ENCODE measurements at regions not wholly inside any gene's neighbourhood (a gene's known extent, or its start where the extent isn't known, plus 50 kb on each side); places are given as distances from the start of the nearest gene placed in this dataset.

GRCh38 chr10:10222304-10222841 is 795.3 kb upstream of the CELF2 start:
- no peaks in the 10 kb centered on the region for H3K9me3 Mint-ChIP-seq
- no peak for ATAC-seq (replicated peaks)
- no peak overlapping the region for H3K4me3 Mint-ChIP-seq
- H3K27ac Mint-ChIP-seq, result no peak overlapping the region
- no peaks in the 10 kb centered on the region for H3K27me3 Mint-ChIP-seq
- no peaks in the 10 kb centered on the region for H3K36me3 Mint-ChIP-seq (ENCODE audit: low read depth)
- H3K4me1 Mint-ChIP-seq, result no peaks in the 10 kb centered on the region

DNA sequence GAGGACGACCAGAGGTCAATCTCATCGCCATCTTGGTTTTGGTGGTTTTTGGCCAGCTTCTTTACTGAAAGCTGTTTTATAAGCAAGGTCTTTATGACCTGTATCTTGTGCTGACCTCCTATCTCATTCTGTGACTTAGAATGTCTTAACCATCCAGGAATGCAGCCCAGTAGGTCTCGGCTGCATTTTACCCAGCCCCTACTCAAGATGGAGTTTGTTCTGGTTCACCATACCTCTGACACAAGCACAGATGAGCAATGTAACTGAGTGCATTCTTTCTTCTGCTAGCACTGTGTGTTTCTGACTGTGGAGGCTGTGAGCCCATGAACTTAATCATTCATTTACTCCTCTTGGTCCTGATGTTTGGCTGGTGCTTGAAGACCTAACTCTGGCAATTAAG is 794.5 kb upstream of the CELF2 start:
- no peaks in the 10 kb centered on the region for H3K36me3 Mint-ChIP-seq (ENCODE audit: low read depth)
- no peak for ATAC-seq (replicated peaks)
- no peaks in the 10 kb centered on the region for H3K4me1 Mint-ChIP-seq
- peaks cover 1% of the 10 kb centered on the region for H3K9me3 Mint-ChIP-seq
- no peak overlapping the region for H3K27ac Mint-ChIP-seq
- H3K27me3 Mint-ChIP-seq, result no peaks in the 10 kb centered on the region
- no peak overlapping the region for H3K4me3 Mint-ChIP-seq

DNA sequence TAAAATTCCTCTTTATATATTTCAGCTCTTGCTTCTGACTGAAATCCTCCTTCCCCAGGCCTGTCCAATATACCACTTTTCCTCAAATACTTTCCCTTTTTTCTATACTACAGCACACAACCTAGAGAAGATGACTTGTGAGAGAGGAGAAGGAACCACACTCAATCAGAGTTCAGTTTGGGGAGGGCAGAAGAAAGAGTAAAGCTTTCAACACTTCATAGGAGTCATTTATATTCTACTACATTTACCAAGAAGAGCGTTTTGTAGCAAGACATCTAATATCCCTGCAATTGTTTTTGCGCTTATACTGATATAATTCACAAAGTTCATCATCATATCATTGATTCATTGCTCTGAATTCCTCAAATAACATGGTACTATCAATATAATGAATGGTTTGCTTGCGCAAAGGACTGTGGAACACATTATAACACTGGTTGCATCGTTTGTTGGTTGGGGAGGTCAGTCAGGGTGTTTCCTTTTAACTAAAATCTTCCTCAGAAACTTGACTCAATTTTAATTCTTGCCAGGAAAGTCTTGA is 792.5 kb upstream of the CELF2 start:
- Mint-ChIP-seq H3K27ac (no peak overlapping the region), H3K9me3 (peaks cover 8% of the 10 kb centered on the region), H3K27me3 (no peaks in the 10 kb centered on the region), H3K4me3 (no peak overlapping the region), H3K36me3 (ENCODE audit: low read depth) (no peaks in the 10 kb centered on the region), H3K4me1 (no peaks in the 10 kb centered on the region)
- ATAC-seq (replicated peaks), result no peak

DNA sequence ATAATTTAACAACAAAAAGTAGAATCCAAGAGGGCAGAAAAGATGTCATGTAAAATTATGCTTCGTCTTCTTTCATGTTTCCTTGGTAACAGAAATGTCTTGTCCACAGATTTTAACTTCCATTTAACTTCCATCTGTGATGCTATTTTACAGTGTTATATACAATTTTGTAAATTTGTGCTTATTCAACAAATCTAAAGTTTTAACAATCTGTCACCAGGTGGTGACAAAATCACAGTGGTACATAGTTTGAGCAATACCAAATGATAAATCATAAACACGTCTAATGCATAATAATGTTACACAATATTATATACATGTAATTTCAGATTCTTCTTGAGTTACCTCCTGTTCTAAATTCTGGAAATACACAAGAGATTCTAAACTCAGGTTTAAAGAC is 784.4 kb upstream of the CELF2 start:
- Mint-ChIP-seq H3K36me3 (ENCODE audit: low read depth) (no peaks in the 10 kb centered on the region), H3K4me1 (no peaks in the 10 kb centered on the region), H3K27ac (no peak overlapping the region), H3K4me3 (no peak overlapping the region), H3K9me3 (peaks cover 6% of the 10 kb centered on the region), H3K27me3 (peaks cover 6% of the 10 kb centered on the region)
- ATAC-seq (replicated peaks), result no peak

- no peak overlapping the region for H3K4me3 Mint-ChIP-seq
- H3K4me1 Mint-ChIP-seq, result no peaks in the 10 kb centered on the region
- H3K9me3 Mint-ChIP-seq, result no peaks in the 10 kb centered on the region
- H3K27me3 Mint-ChIP-seq, result peaks cover 6% of the 10 kb centered on the region
- no peaks in the 10 kb centered on the region for H3K36me3 Mint-ChIP-seq (ENCODE audit: low read depth)
- no peak overlapping the region for H3K27ac Mint-ChIP-seq
- no peak for ATAC-seq (replicated peaks)
These were observed 782.7 kb upstream of the CELF2 start for GRCh38 chr10:10235003-10235402.

GRCh38 chr10:10247585-10247984 is 770.1 kb upstream of the CELF2 start:
- no peak for ATAC-seq (replicated peaks)
- peaks cover 9% of the 10 kb centered on the region for H3K27me3 Mint-ChIP-seq
- no peaks in the 10 kb centered on the region for H3K9me3 Mint-ChIP-seq
- no peaks in the 10 kb centered on the region for H3K4me1 Mint-ChIP-seq
- H3K36me3 Mint-ChIP-seq (ENCODE audit: low read depth), result no peaks in the 10 kb centered on the region
- H3K27ac Mint-ChIP-seq, result no peak overlapping the region
- no peak overlapping the region for H3K4me3 Mint-ChIP-seq

DNA sequence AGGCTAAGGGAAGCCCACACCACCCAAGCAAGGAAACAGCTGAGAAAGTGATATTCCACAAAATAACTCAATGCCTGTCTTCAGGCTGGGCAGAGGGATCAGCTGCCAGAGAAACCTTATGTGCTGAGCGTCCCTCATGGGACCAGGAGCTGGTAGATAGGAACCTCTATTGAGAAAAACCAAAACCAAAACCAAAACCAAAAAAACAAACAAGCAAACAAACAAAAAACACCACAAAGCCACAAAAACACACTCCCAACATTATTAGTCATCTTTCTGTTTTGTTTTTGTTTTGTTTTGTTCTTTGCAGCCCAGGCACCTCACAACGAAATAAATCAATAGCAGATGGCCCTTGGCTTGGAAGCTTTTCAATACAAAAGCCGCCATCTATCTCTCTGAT is 760.8 kb upstream of the CELF2 start:
- H3K36me3 Mint-ChIP-seq (ENCODE audit: low read depth), result no peaks in the 10 kb centered on the region
- H3K4me3 Mint-ChIP-seq, result no peak overlapping the region
- no peak for ATAC-seq (replicated peaks)
- H3K9me3 Mint-ChIP-seq, result peaks cover 5% of the 10 kb centered on the region
- H3K4me1 Mint-ChIP-seq, result no peaks in the 10 kb centered on the region
- H3K27me3 Mint-ChIP-seq, result no peaks in the 10 kb centered on the region
- H3K27ac Mint-ChIP-seq, result no peak overlapping the region

DNA sequence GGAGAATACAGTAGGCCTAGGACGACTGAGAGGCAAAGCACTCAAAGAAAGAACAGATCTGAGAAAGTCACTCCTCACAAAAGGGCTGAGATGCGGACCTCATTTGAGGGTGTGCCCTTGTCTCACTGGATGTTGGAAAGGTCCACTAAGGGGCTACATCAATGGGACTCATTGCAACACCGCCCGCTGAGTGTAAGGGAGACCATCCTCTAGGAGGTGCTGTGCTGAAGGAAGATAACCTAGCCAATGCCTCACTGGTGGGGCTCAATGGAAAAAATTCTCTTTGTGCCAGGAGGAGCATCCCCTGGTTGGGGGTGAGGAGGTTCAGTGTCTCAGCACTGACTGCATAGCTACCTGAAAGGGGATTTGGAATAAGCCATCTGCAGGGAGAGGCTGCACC is 758.7 kb upstream of the CELF2 start:
- no peak for ATAC-seq (replicated peaks)
- H3K4me1 Mint-ChIP-seq, result no peaks in the 10 kb centered on the region
- no peaks in the 10 kb centered on the region for H3K27me3 Mint-ChIP-seq
- H3K36me3 Mint-ChIP-seq (ENCODE audit: low read depth), result no peaks in the 10 kb centered on the region
- peaks cover 5% of the 10 kb centered on the region for H3K9me3 Mint-ChIP-seq
- H3K4me3 Mint-ChIP-seq, result no peak overlapping the region
- no peak overlapping the region for H3K27ac Mint-ChIP-seq

GRCh38 chr10:10270126-10271050 is 747.3 kb upstream of the CELF2 start:
- no peak for ATAC-seq (replicated peaks)
- H3K36me3 Mint-ChIP-seq (ENCODE audit: low read depth), result no peaks in the 10 kb centered on the region
- H3K27me3 Mint-ChIP-seq, result peaks cover 21% of the 10 kb centered on the region
- H3K27ac Mint-ChIP-seq, result no peak overlapping the region
- H3K9me3 Mint-ChIP-seq, result no peaks in the 10 kb centered on the region
- H3K4me1 Mint-ChIP-seq, result no peaks in the 10 kb centered on the region
- H3K4me3 Mint-ChIP-seq, result no peak overlapping the region

- no peaks in the 10 kb centered on the region for H3K36me3 Mint-ChIP-seq (ENCODE audit: low read depth)
- H3K9me3 Mint-ChIP-seq, result no peaks in the 10 kb centered on the region
- H3K27me3 Mint-ChIP-seq, result peaks cover 20% of the 10 kb centered on the region
- no peak for ATAC-seq (replicated peaks)
- H3K4me1 Mint-ChIP-seq, result no peaks in the 10 kb centered on the region
- no peak overlapping the region for H3K4me3 Mint-ChIP-seq
- no peak overlapping the region for H3K27ac Mint-ChIP-seq
These were observed 746.0 kb upstream of the CELF2 start for GRCh38 chr10:10271639-10272192.

DNA sequence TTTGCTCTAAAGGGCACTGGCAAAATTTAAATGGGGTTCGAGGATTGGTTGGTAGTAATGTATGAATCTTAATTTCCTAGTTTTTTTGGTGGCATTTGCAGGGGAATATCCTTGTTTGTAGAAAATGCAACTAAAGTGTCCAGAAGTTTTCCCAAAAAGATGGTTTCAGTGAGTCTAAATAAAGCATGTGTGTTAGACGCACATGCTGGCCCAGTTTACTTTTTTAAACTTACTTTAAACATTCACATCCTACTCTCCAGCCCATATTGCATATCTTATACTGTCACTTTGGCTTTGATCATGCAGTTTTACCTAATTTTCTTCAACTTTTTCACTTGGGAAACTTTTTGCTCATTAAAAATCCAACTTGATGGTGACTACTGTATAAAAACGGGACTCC is 744.0 kb upstream of the CELF2 start:
- no peak overlapping the region for H3K4me3 Mint-ChIP-seq
- no peak for ATAC-seq (replicated peaks)
- no peak overlapping the region for H3K27ac Mint-ChIP-seq
- H3K36me3 Mint-ChIP-seq (ENCODE audit: low read depth), result no peaks in the 10 kb centered on the region
- H3K4me1 Mint-ChIP-seq, result no peaks in the 10 kb centered on the region
- no peaks in the 10 kb centered on the region for H3K9me3 Mint-ChIP-seq
- H3K27me3 Mint-ChIP-seq, result peaks cover 16% of the 10 kb centered on the region

GRCh38 chr10:10279906-10280305 is 737.8 kb upstream of the CELF2 start:
- no peak for ATAC-seq (replicated peaks)
- H3K9me3 Mint-ChIP-seq, result no peaks in the 10 kb centered on the region
- no peaks in the 10 kb centered on the region for H3K36me3 Mint-ChIP-seq (ENCODE audit: low read depth)
- H3K4me1 Mint-ChIP-seq, result no peaks in the 10 kb centered on the region
- H3K27ac Mint-ChIP-seq, result no peak overlapping the region
- H3K4me3 Mint-ChIP-seq, result no peak overlapping the region
- peaks cover 10% of the 10 kb centered on the region for H3K27me3 Mint-ChIP-seq

DNA sequence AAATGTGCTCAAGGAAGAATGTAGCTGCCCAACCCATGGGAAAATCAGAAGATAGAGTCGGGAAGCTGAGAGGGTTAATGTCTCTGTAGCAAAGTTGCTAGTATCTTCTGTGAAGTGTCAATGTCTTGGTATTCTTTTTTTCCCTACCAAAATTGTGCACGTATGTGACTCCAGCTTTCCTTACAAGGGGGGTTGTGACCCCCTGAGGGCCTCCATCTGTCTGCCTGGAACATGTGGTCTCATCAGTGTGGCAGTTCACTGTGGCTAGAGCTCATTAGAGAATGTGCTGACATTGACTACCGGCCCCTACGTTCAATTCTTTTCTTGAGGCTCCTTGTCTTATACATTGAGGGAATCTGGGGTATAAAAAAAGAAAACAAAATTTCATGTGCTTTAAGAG is 725.2 kb upstream of the CELF2 start:
- H3K27ac Mint-ChIP-seq, result no peak overlapping the region
- no peak overlapping the region for H3K4me3 Mint-ChIP-seq
- no peaks in the 10 kb centered on the region for H3K9me3 Mint-ChIP-seq

DNA sequence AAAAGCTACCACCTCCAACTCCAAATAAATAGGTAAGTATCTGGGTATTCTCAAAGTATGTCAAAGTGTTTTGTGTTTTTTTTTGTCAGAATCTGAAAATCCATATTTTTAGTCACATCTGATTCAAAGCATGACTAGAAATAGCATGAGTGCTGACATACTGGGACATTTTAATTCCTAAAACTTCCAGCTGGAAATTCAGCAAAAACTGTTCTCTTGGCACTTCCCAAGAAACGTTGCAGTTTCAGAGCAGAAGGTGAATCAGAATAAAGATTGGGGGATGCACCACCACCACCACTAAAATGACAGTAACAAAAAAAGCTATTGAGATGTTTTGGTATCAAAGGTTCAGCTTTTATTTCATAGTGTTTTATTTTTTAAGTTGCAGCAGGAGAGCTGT is 724.6 kb upstream of the CELF2 start:
- Mint-ChIP-seq H3K9me3 (no peaks in the 10 kb centered on the region), H3K27ac (no peak overlapping the region), H3K4me1 (no peaks in the 10 kb centered on the region), H3K27me3 (peaks cover 4% of the 10 kb centered on the region), H3K36me3 (ENCODE audit: low read depth) (no peaks in the 10 kb centered on the region), H3K4me3 (no peak overlapping the region)
- no peak for ATAC-seq (replicated peaks)

More for the DNA sequence above, 725.2 kb upstream of the CELF2 start:
- no peak for ATAC-seq (replicated peaks)
- Mint-ChIP-seq H3K36me3 (ENCODE audit: low read depth) (no peaks in the 10 kb centered on the region), H3K27me3 (peaks cover 4% of the 10 kb centered on the region), H3K4me1 (no peaks in the 10 kb centered on the region)

DNA sequence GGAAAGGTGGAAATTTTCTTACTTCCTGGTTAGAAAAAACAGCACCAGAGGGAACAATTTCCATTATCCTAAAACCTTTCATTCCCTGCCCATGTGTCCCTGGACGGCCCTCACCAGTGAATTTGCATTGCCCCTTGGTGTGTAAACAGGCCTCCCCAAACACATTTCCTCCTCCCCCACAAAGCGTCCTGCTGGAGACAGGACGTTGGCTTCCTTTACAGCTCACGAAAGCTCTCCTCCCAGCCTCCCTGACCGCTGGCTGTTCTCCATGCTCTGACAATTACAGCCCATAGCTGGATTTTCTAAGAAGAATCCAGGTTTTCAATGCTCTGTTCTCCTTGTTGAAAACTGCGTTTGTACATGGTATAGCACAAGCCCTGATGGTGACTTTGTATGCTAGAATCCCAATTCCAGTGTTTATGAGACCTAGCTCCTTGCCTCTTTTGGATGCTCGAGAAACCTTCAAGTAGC is 724.2 kb upstream of the CELF2 start:
- no peaks in the 10 kb centered on the region for H3K9me3 Mint-ChIP-seq
- peaks cover 4% of the 10 kb centered on the region for H3K27me3 Mint-ChIP-seq
- H3K4me1 Mint-ChIP-seq, result no peaks in the 10 kb centered on the region
- H3K27ac Mint-ChIP-seq, result no peak overlapping the region
- no peak for ATAC-seq (replicated peaks)
- no peak overlapping the region for H3K4me3 Mint-ChIP-seq
- H3K36me3 Mint-ChIP-seq (ENCODE audit: low read depth), result no peaks in the 10 kb centered on the region

Measured in activated T-helper 17 cell treated with anti-CD3 and anti-CD28 coated beads, Interleukin-2, amount 50 U/mL, for 72 hours (primary cell).